ENCODE measurements at regions not wholly inside any gene's neighbourhood (a gene's known extent, or its start where the extent isn't known, plus 50 kb on each side); places are given as distances from the start of the nearest gene placed in this dataset.

DNA sequence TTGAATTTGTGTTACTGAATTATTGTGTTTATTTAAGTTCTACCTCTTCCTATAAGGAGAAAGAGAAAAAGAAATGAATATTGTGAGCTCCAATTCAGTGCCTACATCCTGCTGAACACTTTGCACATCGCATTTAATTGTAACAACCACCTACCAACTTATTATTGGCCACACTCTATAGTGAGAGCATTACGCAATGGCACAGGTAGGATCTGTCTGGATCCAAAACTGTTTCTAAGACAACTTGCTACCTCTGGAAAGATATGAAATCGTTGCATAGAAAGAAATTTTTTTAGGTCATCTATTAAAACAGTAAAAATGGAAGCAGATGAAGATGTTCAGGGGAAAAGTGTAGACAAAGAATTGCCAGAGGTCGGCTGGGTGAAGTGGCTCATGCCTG lies 227.2 kb upstream of the SNX2 start:
- Histone ChIP-seq H3K36me3 (ENCODE audit: control insufficient read depth in 1 of 2, insufficient read depth in 2 of 2, low read depth in 1 of 2, low read length in 2 of 2) (no peaks in the 10 kb centered on the region), H3K79me1 (replicated peaks; ENCODE audit: low read length, poor library complexity, severe bottlenecking) (no peaks in the 10 kb centered on the region), H2BK15ac (ENCODE audit: low read depth, poor library complexity, severe bottlenecking) (no peak overlapping the region), H3K4me2 (ENCODE audit: low read length, poor library complexity, severe bottlenecking) (no peak overlapping the region), H3K9me3 (ENCODE audit: control insufficient read depth, low read length) (peaks cover 3% of the 10 kb centered on the region), H3K27me3 (ENCODE audit: control insufficient read depth in 1 of 2, insufficient read depth in 1 of 2, low read length in 2 of 2) (no peaks in the 10 kb centered on the region), H2BK120ac (ENCODE audit: low read depth, low read length) (no peak overlapping the region), H3K23ac (ENCODE audit: low read length in 2 of 2) (no peak overlapping the region), H2AK5ac (ENCODE audit: low read length, severe bottlenecking) (no peak overlapping the region), H3K9ac (ENCODE audit: low read length) (no peak overlapping the region), H2BK12ac (ENCODE audit: low read length in 2 of 2) (no peak overlapping the region), H3K14ac (ENCODE audit: low read length in 2 of 2) (no peak overlapping the region), H3K4me1 (ENCODE audit: control insufficient read depth, insufficient read depth, low read depth, low read length) (no peaks in the 10 kb centered on the region), H3K4ac (ENCODE audit: low read depth in 1 of 2, low read length in 2 of 2) (no peak overlapping the region), H4K91ac (ENCODE audit: low read length) (no peak overlapping the region), H3K18ac (ENCODE audit: low read depth in 1 of 2, low read length in 2 of 2) (no peak overlapping the region), H3K4me3 (ENCODE audit: insufficient read depth in 1 of 2, low read depth in 1 of 2, low read length in 2 of 2) (no peak overlapping the region), H3K27ac (ENCODE audit: low read length, poor library complexity, severe bottlenecking) (no peak overlapping the region), H2AFZ (ENCODE audit: low read depth, low read length) (no peak overlapping the region), H2BK5ac (ENCODE audit: low read depth, low read length, poor library complexity, severe bottlenecking) (no peak overlapping the region), H4K8ac (ENCODE audit: low read length) (no peak overlapping the region)
- WGBS, result 87% methylated on average over 4 of the region's 4 CpGs
- DNase-seq, result no peak

DNA sequence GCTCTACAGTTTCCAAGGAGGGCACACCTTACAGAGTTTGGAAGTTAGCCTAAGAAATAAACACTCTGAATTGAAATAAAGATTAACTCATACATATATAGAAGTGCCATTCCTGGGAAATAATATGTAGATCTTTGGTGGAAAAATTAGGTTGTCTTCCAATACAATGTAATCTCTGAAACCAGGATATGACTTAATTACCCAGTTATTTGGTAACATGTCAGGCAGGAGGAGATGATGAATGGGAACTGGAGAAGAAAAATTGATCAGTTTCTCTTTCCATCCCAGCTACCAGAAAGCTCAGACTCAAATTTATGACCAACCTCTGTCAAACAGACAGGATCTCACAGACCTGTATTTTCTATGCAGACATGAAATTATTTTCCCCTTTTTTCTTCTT lies 215.2 kb upstream of the SNX2 start:
- no peak overlapping the region for H2BK5ac ChIP-seq (ENCODE audit: low read depth, low read length, poor library complexity, severe bottlenecking)
- no peaks in the 10 kb centered on the region for H3K4me1 ChIP-seq (ENCODE audit: control insufficient read depth, insufficient read depth, low read depth, low read length)
- no peaks in the 10 kb centered on the region for H3K9me3 ChIP-seq (ENCODE audit: control insufficient read depth, low read length)
- H4K91ac ChIP-seq (ENCODE audit: low read length), result no peak overlapping the region
- no peaks in the 10 kb centered on the region for H3K79me1 ChIP-seq (replicated peaks; ENCODE audit: low read length, poor library complexity, severe bottlenecking)
- H2BK15ac ChIP-seq (ENCODE audit: low read depth, poor library complexity, severe bottlenecking), result no peak overlapping the region
- no peak overlapping the region for H4K8ac ChIP-seq (ENCODE audit: low read length)
- H3K27me3 ChIP-seq (ENCODE audit: control insufficient read depth in 1 of 2, insufficient read depth in 1 of 2, low read length in 2 of 2), result no peaks in the 10 kb centered on the region
- no peak overlapping the region for H3K27ac ChIP-seq (ENCODE audit: low read length, poor library complexity, severe bottlenecking)
- no peak overlapping the region for H2BK12ac ChIP-seq (ENCODE audit: low read length in 2 of 2)
- no peak overlapping the region for H3K4me2 ChIP-seq (ENCODE audit: low read length, poor library complexity, severe bottlenecking)
- no peak overlapping the region for H3K4me3 ChIP-seq (ENCODE audit: insufficient read depth in 1 of 2, low read depth in 1 of 2, low read length in 2 of 2)
- no peak overlapping the region for H3K18ac ChIP-seq (ENCODE audit: low read depth in 1 of 2, low read length in 2 of 2)
- no peak overlapping the region for H2BK120ac ChIP-seq (ENCODE audit: low read depth, low read length)
- no peaks in the 10 kb centered on the region for H3K36me3 ChIP-seq (ENCODE audit: control insufficient read depth in 1 of 2, insufficient read depth in 2 of 2, low read depth in 1 of 2, low read length in 2 of 2)
- DNase-seq, result no peak
- no peak overlapping the region for H3K4ac ChIP-seq (ENCODE audit: low read depth in 1 of 2, low read length in 2 of 2)
- H2AK5ac ChIP-seq (ENCODE audit: low read length, severe bottlenecking), result no peak overlapping the region
- no peak overlapping the region for H3K23ac ChIP-seq (ENCODE audit: low read length in 2 of 2)
- no peak overlapping the region for H3K9ac ChIP-seq (ENCODE audit: low read length)
- no peak overlapping the region for H3K14ac ChIP-seq (ENCODE audit: low read length in 2 of 2)
- no peak overlapping the region for H2AFZ ChIP-seq (ENCODE audit: low read depth, low read length)

DNA sequence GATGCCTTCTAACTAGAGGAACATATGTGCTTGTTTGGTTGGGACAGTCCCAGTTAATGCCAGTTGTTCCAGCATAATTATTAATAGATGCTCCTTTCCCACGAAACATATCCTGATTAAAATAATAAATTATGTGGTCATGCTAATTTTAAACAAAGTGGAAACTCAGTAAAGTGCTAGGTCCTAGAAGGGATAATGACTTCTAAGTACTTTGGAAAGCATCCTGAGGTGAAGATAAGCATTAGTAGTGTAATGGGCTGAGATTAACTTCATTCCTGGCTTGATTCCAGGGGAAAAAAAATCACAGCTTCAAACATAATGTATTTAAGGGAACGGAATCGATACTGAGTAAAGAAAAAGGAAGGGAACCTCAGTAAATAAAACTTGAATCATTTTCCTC lies 213.7 kb upstream of the SNX2 start:
- Histone ChIP-seq H3K4me2 (ENCODE audit: low read length, poor library complexity, severe bottlenecking) (no peak overlapping the region), H4K8ac (ENCODE audit: low read length) (no peak overlapping the region), H3K27ac (ENCODE audit: low read length, poor library complexity, severe bottlenecking) (no peak overlapping the region), H3K9ac (ENCODE audit: low read length) (no peak overlapping the region), H3K79me1 (replicated peaks; ENCODE audit: low read length, poor library complexity, severe bottlenecking) (no peaks in the 10 kb centered on the region), H3K4me3 (ENCODE audit: insufficient read depth in 1 of 2, low read depth in 1 of 2, low read length in 2 of 2) (no peak overlapping the region), H3K36me3 (ENCODE audit: control insufficient read depth in 1 of 2, insufficient read depth in 2 of 2, low read depth in 1 of 2, low read length in 2 of 2) (no peaks in the 10 kb centered on the region), H3K18ac (ENCODE audit: low read depth in 1 of 2, low read length in 2 of 2) (no peak overlapping the region), H3K9me3 (ENCODE audit: control insufficient read depth, low read length) (no peaks in the 10 kb centered on the region), H2BK12ac (ENCODE audit: low read length in 2 of 2) (no peak overlapping the region), H3K4me1 (ENCODE audit: control insufficient read depth, insufficient read depth, low read depth, low read length) (peaks cover 2% of the 10 kb centered on the region), H3K14ac (ENCODE audit: low read length in 2 of 2) (no peak overlapping the region), H3K27me3 (ENCODE audit: control insufficient read depth in 1 of 2, insufficient read depth in 1 of 2, low read length in 2 of 2) (no peaks in the 10 kb centered on the region), H3K23ac (ENCODE audit: low read length in 2 of 2) (no peak overlapping the region), H4K91ac (ENCODE audit: low read length) (no peak overlapping the region), H2BK15ac (ENCODE audit: low read depth, poor library complexity, severe bottlenecking) (no peak overlapping the region), H3K4ac (ENCODE audit: low read depth in 1 of 2, low read length in 2 of 2) (no peak overlapping the region), H2BK120ac (ENCODE audit: low read depth, low read length) (no peak overlapping the region), H2AFZ (ENCODE audit: low read depth, low read length) (no peak overlapping the region), H2AK5ac (ENCODE audit: low read length, severe bottlenecking) (no peak overlapping the region), H2BK5ac (ENCODE audit: low read depth, low read length, poor library complexity, severe bottlenecking) (no peak overlapping the region)
- no CpG with 5 or more reads among the region's 3 CpGs for WGBS
- DNase-seq, result no peak

DNA sequence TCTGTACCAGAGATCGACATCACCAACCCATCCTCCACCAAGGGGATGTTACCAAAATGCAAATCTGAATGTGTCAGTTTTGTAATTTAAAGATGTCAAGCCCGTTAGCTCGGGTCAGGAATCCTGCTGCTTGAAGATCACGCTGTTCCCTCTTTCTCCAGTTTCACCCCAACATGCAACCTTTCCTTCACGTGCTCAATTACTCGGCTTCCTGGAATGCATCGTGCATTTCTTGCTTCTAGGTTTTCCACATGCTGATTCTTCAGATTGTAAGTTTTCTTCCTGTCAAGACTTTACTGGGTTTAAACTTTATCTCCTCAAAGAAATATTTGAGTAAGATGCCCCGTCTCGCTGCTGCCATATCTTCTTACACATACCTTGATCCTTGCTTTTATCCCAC lies 209.5 kb upstream of the SNX2 start:
- 65% methylated on average over 9 of the region's 9 CpGs for WGBS
- no peak overlapping the region for H2BK120ac ChIP-seq (ENCODE audit: low read depth, low read length)
- H3K27ac ChIP-seq (ENCODE audit: low read length, poor library complexity, severe bottlenecking), result no peak overlapping the region
- DNase-seq, result no peak
- no peak overlapping the region for H3K23ac ChIP-seq (ENCODE audit: low read length in 2 of 2)
- no peak overlapping the region for H3K4me3 ChIP-seq (ENCODE audit: insufficient read depth in 1 of 2, low read depth in 1 of 2, low read length in 2 of 2)
- H2AK5ac ChIP-seq (ENCODE audit: low read length, severe bottlenecking), result no peak overlapping the region
- no peaks in the 10 kb centered on the region for H3K9me3 ChIP-seq (ENCODE audit: control insufficient read depth, low read length)
- no peak overlapping the region for H2BK5ac ChIP-seq (ENCODE audit: low read depth, low read length, poor library complexity, severe bottlenecking)
- H3K9ac ChIP-seq (ENCODE audit: low read length), result no peak overlapping the region
- no peak overlapping the region for H2AFZ ChIP-seq (ENCODE audit: low read depth, low read length)
- no peak overlapping the region for H4K91ac ChIP-seq (ENCODE audit: low read length)
- no peak overlapping the region for H2BK12ac ChIP-seq (ENCODE audit: low read length in 2 of 2)
- H3K79me1 ChIP-seq (replicated peaks; ENCODE audit: low read length, poor library complexity, severe bottlenecking), result no peaks in the 10 kb centered on the region
- H3K4ac ChIP-seq (ENCODE audit: low read depth in 1 of 2, low read length in 2 of 2), result no peak overlapping the region
- H3K4me2 ChIP-seq (ENCODE audit: low read length, poor library complexity, severe bottlenecking), result peak overlapping the region; percentile 50
- H2BK15ac ChIP-seq (ENCODE audit: low read depth, poor library complexity, severe bottlenecking), result no peak overlapping the region
- peaks cover 2% of the 10 kb centered on the region for H3K4me1 ChIP-seq (ENCODE audit: control insufficient read depth, insufficient read depth, low read depth, low read length)
- H3K18ac ChIP-seq (ENCODE audit: low read depth in 1 of 2, low read length in 2 of 2), result no peak overlapping the region
- no peaks in the 10 kb centered on the region for H3K36me3 ChIP-seq (ENCODE audit: control insufficient read depth in 1 of 2, insufficient read depth in 2 of 2, low read depth in 1 of 2, low read length in 2 of 2)
- no peak overlapping the region for H4K8ac ChIP-seq (ENCODE audit: low read length)
- H3K14ac ChIP-seq (ENCODE audit: low read length in 2 of 2), result no peak overlapping the region
- peaks cover 0 to 7% of the 10 kb centered on the region in 2 experiments for H3K27me3 ChIP-seq (ENCODE audit: control insufficient read depth in 1 of 2, insufficient read depth in 1 of 2, low read length in 2 of 2)

Data from mesenchymal stem cell (in vitro differentiated cells and primary cell).